ENCODE measurements at regions not wholly inside any gene's neighbourhood (a gene's known extent, or its start where the extent isn't known, plus 50 kb on each side); places are given as distances from the start of the nearest gene placed in this dataset.

DNA sequence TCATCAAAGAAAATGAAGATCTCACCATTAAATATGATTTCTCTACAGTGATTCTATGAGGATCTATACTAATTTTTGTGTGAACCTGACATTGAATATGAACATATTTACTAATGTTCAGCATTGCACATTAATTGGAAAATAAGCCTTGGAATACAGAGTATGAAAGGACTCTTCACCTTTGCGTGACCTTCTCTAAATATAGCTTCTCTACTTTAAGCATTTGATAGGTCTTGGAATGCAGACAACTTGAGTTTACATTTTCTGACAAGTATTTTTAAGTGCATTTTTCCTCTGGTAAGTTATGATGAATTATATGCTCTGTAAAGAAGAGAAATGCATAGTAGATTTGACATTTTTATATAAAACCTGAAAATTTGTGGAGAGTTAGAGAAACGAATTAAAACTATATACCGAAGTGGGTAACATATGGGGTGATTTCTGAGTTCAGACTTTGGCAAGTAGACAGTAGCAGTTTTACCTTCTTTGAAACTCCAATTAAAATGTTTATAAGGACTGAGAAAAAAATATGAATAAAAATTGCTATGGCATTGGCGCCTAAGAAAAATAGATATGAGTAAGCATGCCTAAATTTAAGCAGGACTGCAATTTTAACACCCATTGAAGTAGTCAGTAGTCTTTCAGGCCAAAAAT, 371.9 kb downstream of the GABRG1 start:
- no peak for DNase-seq (ENCODE audit: low spot score)
- no peak for ATAC-seq (ENCODE audit: low FRiP score)

DNA sequence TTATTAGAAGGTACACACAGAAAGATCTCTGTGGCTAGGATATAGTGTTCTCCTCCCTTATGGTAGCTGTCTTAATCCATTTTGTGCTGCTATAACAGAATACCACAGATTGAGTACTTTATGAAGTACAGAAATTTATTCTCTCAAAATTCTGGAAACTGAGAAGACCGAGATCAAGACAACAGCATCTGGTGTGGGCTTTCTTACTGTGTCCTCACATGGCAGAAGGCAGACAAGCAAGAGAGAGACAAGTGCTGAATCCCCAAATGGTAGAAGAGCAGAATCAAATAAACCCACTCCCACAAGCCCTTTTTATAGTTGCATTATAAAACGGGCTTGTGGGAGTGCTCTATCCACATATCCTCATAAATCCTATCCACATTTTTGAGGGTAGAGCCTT, 373.1 kb downstream of the GABRG1 start:
- no peak for TF ChIP-seq CTCF (IDR thresholded peaks at IDR 0.05)
- ATAC-seq (ENCODE audit: low FRiP score) (no peak), DNase-seq (ENCODE audit: low spot score) (no peak)

More for the DNA sequence above, 371.9 kb downstream of the GABRG1 start:
- no peak for TF ChIP-seq CTCF (IDR thresholded peaks at IDR 0.05)

- ATAC-seq (ENCODE audit: low FRiP score) (no peak), DNase-seq (ENCODE audit: low spot score) (no peak)
- no peak for TF ChIP-seq CTCF (IDR thresholded peaks at IDR 0.05)
Measured at GRCh38 chr4:45745741-45746140, 378.1 kb downstream of the GABRG1 start.

DNA sequence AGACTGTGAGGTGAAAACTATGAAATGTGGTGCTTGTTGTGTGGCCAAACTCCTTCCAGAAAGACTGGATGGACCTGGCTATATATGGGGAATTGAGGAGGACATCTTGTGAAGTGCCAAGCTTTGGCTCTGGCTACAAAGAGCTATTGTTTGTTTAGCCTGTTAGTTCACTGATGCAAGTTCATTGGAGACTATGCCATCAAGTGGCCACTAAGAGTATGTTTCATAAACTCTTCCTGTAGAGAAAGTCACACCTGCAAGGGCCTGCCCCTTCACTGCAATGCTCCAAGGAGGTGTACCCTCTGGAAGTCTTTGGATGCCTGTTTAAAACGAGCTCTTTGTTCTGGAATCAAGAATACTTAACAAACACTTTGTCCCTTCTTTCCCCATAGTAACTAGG, 382.0 kb downstream of the GABRG1 start:
- no peak for ATAC-seq (ENCODE audit: low FRiP score)
- no peak for DNase-seq (ENCODE audit: low spot score)
- TF ChIP-seq CTCF (IDR thresholded peaks at IDR 0.05): no peak

DNA sequence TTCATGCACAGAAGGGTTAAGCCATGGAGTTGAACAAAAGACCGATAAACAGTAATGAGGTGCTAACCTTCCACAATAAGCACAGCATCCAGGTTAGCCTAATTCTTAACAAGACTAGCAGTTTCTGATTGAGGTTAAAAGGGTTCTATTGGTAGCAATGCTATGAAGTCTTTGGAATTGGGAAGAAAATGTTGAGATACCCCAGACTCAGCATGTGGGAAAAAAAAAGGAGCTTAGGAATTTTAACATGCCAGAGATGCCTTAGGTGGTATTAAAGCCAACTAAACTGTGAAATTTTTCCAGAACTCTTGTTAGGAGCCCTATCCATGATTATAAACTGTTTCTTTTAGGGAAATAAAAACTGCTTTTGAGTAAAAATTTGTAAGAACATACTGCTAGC, 391.7 kb downstream of the GABRG1 start:
- TF ChIP-seq CTCF (IDR thresholded peaks at IDR 0.05): no peak
- DNase-seq (ENCODE audit: low spot score) (no peak), ATAC-seq (ENCODE audit: low FRiP score) (no peak)

DNA sequence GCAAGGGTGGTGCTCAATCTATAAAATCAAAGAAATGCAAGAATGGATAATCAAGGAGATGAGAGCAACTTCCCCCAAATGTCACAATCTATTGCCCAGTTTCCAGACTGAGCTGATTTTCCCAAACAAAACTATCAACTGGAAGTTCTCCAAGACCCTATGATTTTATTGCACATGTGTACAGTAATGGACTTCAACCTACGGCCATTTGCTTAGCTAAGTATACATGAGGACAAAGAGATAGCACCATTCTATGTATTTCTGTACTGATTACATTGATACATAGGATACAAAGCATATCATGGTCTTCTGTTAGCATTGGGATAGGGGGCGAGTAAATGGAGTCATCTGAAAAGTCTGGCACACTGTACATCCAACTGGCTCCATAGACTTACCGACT, 407.8 kb downstream of the GABRG1 start:
- DNase-seq (ENCODE audit: low spot score) (no peak), ATAC-seq (ENCODE audit: low FRiP score) (no peak)
- TF ChIP-seq CTCF (IDR thresholded peaks at IDR 0.05): no peak

GRCh38 chr4:45713996-45714395, 409.9 kb downstream of the GABRG1 start:
- no peak for TF ChIP-seq CTCF (IDR thresholded peaks at IDR 0.05)
- ATAC-seq (ENCODE audit: low FRiP score) (no peak), DNase-seq (ENCODE audit: low spot score) (no peak)
